Common myeloid progenitor, CD34-positive (primary cell): ENCODE measurements at regions not wholly inside any gene's neighbourhood (a gene's known extent, or its start where the extent isn't known, plus 50 kb on each side); places are given as distances from the start of the nearest gene placed in this dataset.

Source experiments
- CTCF ChIA-PET: fragments of 350-600 bp; sonication (Branson Sonifier 250); formaldehyde crosslinking; loops from one replicate; lab custom pipeline; 2021; ENCODE audit warnings: antibody characterized with exemption; lab: Charles Lee
- POLR2A ChIA-PET: fragments of 350-600 bp; sonication (Branson Sonifier 250); formaldehyde crosslinking; loops from one replicate; lab custom pipeline; 2021; ENCODE audit warnings: antibody characterized with exemption; lab: Charles Lee
- DNase-seq, 3 donors: peaks; one replicate each; pipeline versions ENCODE4 v3.0.0 to v3.0.0-alpha.2; 2013
- H3K27ac ChIP-seq, 2 experiments: 1 replicate in 1 of 2; 2 replicates in 1 of 2; pipeline ENCODE4 v1.7.0; 2013; ENCODE audit warnings: inconsistent platforms in 2 of 2, low read length in 2 of 2, mild to moderate bottlenecking in 2 of 2, low read depth in 1 of 2, moderate library complexity in 1 of 2; ENCODE audit not compliant: severe bottlenecking in 2 of 2, insufficient read depth in 1 of 2, poor library complexity in 1 of 2
- H3K27me3 ChIP-seq, 5 experiments: replicated peaks in 2 of 5; 1 replicate in 3 of 5; 2 replicates in 2 of 5; pipeline versions ENCODE4 v1.6.1 to v1.7.0; 2013; ENCODE audit warnings: low read length in 4 of 5, mild to moderate bottlenecking in 2 of 5, moderate library complexity in 2 of 5, inconsistent platforms in 1 of 5; ENCODE audit not compliant: insufficient read depth in 5 of 5, control insufficient read depth in 4 of 5
- H3K36me3 ChIP-seq, 4 experiments: 1 replicate in 2 of 4; 2 replicates in 2 of 4; pipeline versions ENCODE4 v1.6.1 to v1.7.0; 2013; ENCODE audit warnings: low read length in 3 of 4, control low read depth in 1 of 4, mild to moderate bottlenecking in 1 of 4; ENCODE audit not compliant: control insufficient read depth in 4 of 4, insufficient read depth in 4 of 4
- H3K4me1 ChIP-seq, 4 experiments: 1 replicate in 3 of 4; 2 replicates in 1 of 4; pipeline versions ENCODE4 v1.6.1 to v1.7.1; 2013; ENCODE audit warnings: low read length in 3 of 4, mild to moderate bottlenecking in 3 of 4, control low read depth in 1 of 4, inconsistent platforms in 1 of 4, moderate library complexity in 1 of 4; ENCODE audit not compliant: control insufficient read depth in 4 of 4, insufficient read depth in 4 of 4; ENCODE audit errors: control extremely low read depth in 1 of 4
- H3K4me3 ChIP-seq, 7 experiments: 1 replicate in 4 of 7; 2 replicates in 3 of 7; pipeline versions ENCODE4 v1.5.1 to v1.7.0; 2013; ENCODE audit warnings: mild to moderate bottlenecking in 7 of 7, low read length in 6 of 7, moderate library complexity in 6 of 7, inconsistent platforms in 2 of 7, low read depth in 2 of 7, control low read depth in 1 of 7; ENCODE audit not compliant: insufficient read depth in 4 of 7, control insufficient read depth in 1 of 7; ENCODE audit errors: extremely low read depth in 1 of 7
- H3K9me3 ChIP-seq, 5 experiments: 1 replicate in 4 of 5; 2 replicates in 1 of 5; pipeline versions ENCODE4 v1.6.1 to v1.7.1; 2013; ENCODE audit warnings: low read length in 4 of 5, mild to moderate bottlenecking in 2 of 5, inconsistent platforms in 1 of 5, low read depth in 1 of 5, moderate library complexity in 1 of 5; ENCODE audit not compliant: control insufficient read depth in 4 of 5, insufficient read depth in 2 of 5; ENCODE audit errors: control extremely low read depth in 1 of 5
- WGBS: methylation state at CpG from one replicate; pipeline ENCODE4 v1.1.5; 2013; ENCODE audit not compliant: insufficient coverage; 5-methylcytosine and 5-hydroxymethylcytosine counted together

- Histone ChIP-seq H3K36me3 (no peaks in the 10 kb centered on the region), H3K4me1 (no peaks in the 10 kb centered on the region), H3K9me3 (peaks cover 0 to 76% (median 60%) of the 10 kb centered on the region in 5 experiments), H3K27ac (no peak overlapping the region), H3K4me3 (no peak overlapping the region), H3K27me3 (no peaks in the 10 kb centered on the region)
- 94% methylated on average over 5 of the region's 5 CpGs for WGBS
- ChIA-PET CTCF (no interaction called here), POLR2A (no interaction called here)
- DNase-seq = no peak
Observed at GRCh38 chr15:25224396-25224795, 214.4 kb downstream of the UBE3A start.

- ChIA-PET POLR2A (no interaction called here), CTCF (no interaction called here)
- Histone ChIP-seq H3K4me1 (no peaks in the 10 kb centered on the region), H3K36me3 (no peaks in the 10 kb centered on the region), H3K4me3 (no peak overlapping the region), H3K9me3 (peaks cover 0 to 71% (median 61%) of the 10 kb centered on the region in 5 experiments), H3K27ac (no peak overlapping the region), H3K27me3 (no peaks in the 10 kb centered on the region)
- no peak for DNase-seq
- 81% methylated on average over 6 of the region's 6 CpGs for WGBS
Observed at GRCh38 chr15:25226360-25226759, 212.5 kb downstream of the UBE3A start.

GRCh38 chr15:25228261-25228660, 210.6 kb downstream of the UBE3A start:
- POLR2A ChIA-PET = no interaction called here
- 95% methylated on average over 4 of the region's 11 CpGs for WGBS
- Histone ChIP-seq H3K4me1 (no peaks in the 10 kb centered on the region), H3K27me3 (no peaks in the 10 kb centered on the region), H3K27ac (no peak overlapping the region), H3K36me3 (no peaks in the 10 kb centered on the region), H3K9me3 (peaks cover 0 to 77% (median 61%) of the 10 kb centered on the region in 5 experiments), H3K4me3 (no peak overlapping the region)
- no peak for DNase-seq
- CTCF ChIA-PET = no interaction called here

DNA sequence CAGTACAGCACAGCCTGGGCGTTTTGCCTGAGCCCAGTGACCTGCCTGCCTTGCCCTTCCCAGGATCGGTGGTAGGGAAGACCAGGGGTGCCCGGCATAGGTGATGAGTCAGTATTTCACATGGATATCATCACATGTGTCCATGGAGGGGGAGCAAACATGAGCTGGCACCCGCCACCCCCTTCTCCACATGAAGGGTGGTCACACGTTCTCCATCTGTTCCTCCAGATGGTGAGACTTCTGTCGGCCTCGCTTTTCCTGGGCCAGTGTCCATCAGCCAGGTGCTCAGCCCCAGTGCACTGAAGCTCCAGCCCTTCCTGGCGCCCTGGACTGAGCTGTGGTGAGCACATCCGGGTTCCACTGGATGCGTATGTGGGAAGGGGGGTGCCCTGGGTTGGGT, 208.4 kb downstream of the UBE3A start:
- Histone ChIP-seq H3K4me3 (no peak overlapping the region), H3K27ac (no peak overlapping the region), H3K4me1 (no peaks in the 10 kb centered on the region), H3K36me3 (no peaks in the 10 kb centered on the region), H3K27me3 (no peaks in the 10 kb centered on the region), H3K9me3 (peaks cover 0 to 81% (median 74%) of the 10 kb centered on the region in 5 experiments)
- ChIA-PET POLR2A (no interaction called here), CTCF (no interaction called here)
- WGBS = 92% methylated on average over 6 of the region's 10 CpGs
- DNase-seq = no peak

DNA sequence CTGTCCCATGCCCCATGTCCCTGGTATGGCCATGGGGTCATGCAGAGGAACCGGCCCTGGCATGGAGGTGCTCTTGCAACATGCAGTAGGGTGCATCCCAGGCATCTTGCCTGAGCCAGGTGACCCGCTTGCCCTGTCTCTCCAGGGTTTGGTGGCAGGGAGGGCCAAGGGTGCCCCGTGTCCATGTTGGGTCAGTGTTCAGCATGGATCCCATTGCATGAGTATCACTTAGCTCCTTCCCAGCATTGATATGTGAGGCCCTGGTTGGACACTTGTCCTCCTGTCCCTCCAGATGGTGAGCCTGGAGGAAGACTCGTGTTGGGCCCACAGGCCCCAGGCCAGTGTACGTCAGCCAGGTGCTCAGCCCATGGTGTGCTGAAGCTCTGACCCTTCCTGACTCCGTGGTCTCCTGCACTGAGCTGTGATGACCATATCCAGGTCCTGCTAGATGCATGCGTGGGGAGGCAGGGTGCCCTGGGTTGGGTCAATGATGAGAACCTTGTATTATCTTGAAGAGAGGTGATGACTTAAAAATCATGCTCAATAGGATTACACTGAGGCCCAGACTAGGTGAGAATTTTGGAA, 205.0 kb downstream of the UBE3A start:
- ChIA-PET POLR2A (no interaction called here), CTCF (no interaction called here)
- Histone ChIP-seq H3K27ac (no peak overlapping the region), H3K4me3 (no peak overlapping the region), H3K4me1 (no peaks in the 10 kb centered on the region), H3K36me3 (no peaks in the 10 kb centered on the region), H3K27me3 (no peaks in the 10 kb centered on the region), H3K9me3 (peaks cover 0 to 83% (median 66%) of the 10 kb centered on the region in 5 experiments)
- 92% methylated on average over 5 of the region's 7 CpGs for WGBS
- no peak for DNase-seq

- no peaks in the 10 kb centered on the region for H3K27me3 ChIP-seq
Observed at GRCh38 chr15:25234831-25235230, 204.0 kb downstream of the UBE3A start.

GRCh38 chr15:25235391-25235790, 203.4 kb downstream of the UBE3A start:
- 81% methylated on average over 5 of the region's 5 CpGs for WGBS
- peaks cover 0 to 75% (median 64%) of the 10 kb centered on the region in 5 experiments for H3K9me3 ChIP-seq
- no peaks in the 10 kb centered on the region for H3K36me3 ChIP-seq
- no peaks in the 10 kb centered on the region for H3K27me3 ChIP-seq
- ChIA-PET POLR2A (no interaction called here), CTCF (no interaction called here)
- H3K4me3 ChIP-seq = no peak overlapping the region
- no peak for DNase-seq
- no peak overlapping the region for H3K27ac ChIP-seq
- H3K4me1 ChIP-seq = no peaks in the 10 kb centered on the region

More at GRCh38 chr15:25234831-25235230, 204.0 kb downstream of the UBE3A start:
- Histone ChIP-seq H3K9me3 (peaks cover 0 to 76% (median 63%) of the 10 kb centered on the region in 5 experiments), H3K27ac (no peak overlapping the region), H3K4me3 (no peak overlapping the region), H3K4me1 (no peaks in the 10 kb centered on the region), H3K36me3 (no peaks in the 10 kb centered on the region)
- ChIA-PET CTCF (no interaction called here), POLR2A (no interaction called here)
- 85% methylated on average over 9 of the region's 9 CpGs for WGBS
- no peak for DNase-seq
